Prostate gland (tissue), 2 donors: ENCODE measurements at regions not wholly inside any gene's neighbourhood (a gene's known extent, or its start where the extent isn't known, plus 50 kb on each side); places are given as distances from the start of the nearest gene placed in this dataset.

Experiments
- CTCF ChIP-seq, 4 experiments: fragments of 200-600 bp in 2 of 4; fragments of 450-650 bp in 2 of 4; sonication (generic) in 2 of 4; IDR thresholded peaks; 1 replicate in 3 of 4; 2 replicates in 1 of 4; pipeline ENCODE4 v1.5.1; 2016 to 2019; ENCODE audit warnings: antibody characterized with exemption in 4 of 4, mild to moderate bottlenecking in 2 of 4, moderate library complexity in 2 of 4
- POLR2A ChIP-seq: fragments of 450-650 bp; IDR thresholded peaks from one replicate; pipeline ENCODE4 v1.6.1; 2016; ENCODE audit warnings: antibody characterized with exemption, mild to moderate bottlenecking
- POLR2AphosphoS5 ChIP-seq: sonication (generic); formaldehyde crosslinking; IDR thresholded peaks from one replicate; pipeline ENCODE4 v1.6.1; 2017; ENCODE audit warnings: antibody characterized with exemption

GRCh38 chr17:33487187-33487879 is 194.2 kb upstream of the ASIC2 start:
- no peak for TF ChIP-seq CTCF (IDR thresholded peaks at IDR 0.05)
- no peak for TF ChIP-seq POLR2AphosphoS5
- no peak for TF ChIP-seq POLR2A
